ENCODE measurements at regions not wholly inside any gene's neighbourhood (a gene's known extent, or its start where the extent isn't known, plus 50 kb on each side); places are given as distances from the start of the nearest gene placed in this dataset.
"Not testable (repeated sequence)": the region's sequence is repeated elsewhere in the genome, so short reads cannot be mapped to it uniquely, and the experiment has no call there.

GRCh38 chr9:134546746-134547145 lies 94.9 kb upstream of the COL5A1 start:
- ChIA-PET POLR2A (no interaction called here), CTCF (no interaction called here)
- no peak for DNase-seq (ENCODE audit: extremely low spot score)
- no peak for TF ChIP-seq CTCF (IDR thresholded peaks at IDR 0.05; ENCODE audit: control extremely low read depth, extremely low read depth, low read depth, missing control alignments)

GRCh38 chr9:134547161-134548100 lies 94.2 kb upstream of the COL5A1 start:
- ChIA-PET POLR2A (no interaction called here), CTCF (no interaction called here)
- no peak for TF ChIP-seq CTCF (IDR thresholded peaks at IDR 0.05; ENCODE audit: control extremely low read depth, extremely low read depth, low read depth, missing control alignments)
- no peak for DNase-seq (ENCODE audit: extremely low spot score)

GRCh38 chr9:134548185-134548584 lies 93.4 kb upstream of the COL5A1 start:
- ChIA-PET CTCF (no interaction called here), POLR2A (no interaction called here)
- no peak for TF ChIP-seq CTCF (IDR thresholded peaks at IDR 0.05; ENCODE audit: control extremely low read depth, extremely low read depth, low read depth, missing control alignments)
- DNase-seq (ENCODE audit: extremely low spot score): no peak

GRCh38 chr9:134548618-134549017 lies 93.0 kb upstream of the COL5A1 start:
- ChIA-PET POLR2A (no interaction called here), CTCF (no interaction called here)
- TF ChIP-seq CTCF (IDR thresholded peaks at IDR 0.05; ENCODE audit: control extremely low read depth, extremely low read depth, low read depth, missing control alignments): no peak

GRCh38 chr9:134549336-134549735 lies 92.3 kb upstream of the COL5A1 start:
- ChIA-PET CTCF (no interaction called here), POLR2A (no interaction called here)
- TF ChIP-seq CTCF (IDR thresholded peaks at IDR 0.05; ENCODE audit: control extremely low read depth, extremely low read depth, low read depth, missing control alignments): no peak
- DNase-seq (ENCODE audit: extremely low spot score): no peak

More at GRCh38 chr9:134548618-134549017, 93.0 kb upstream of the COL5A1 start:
- no peak for DNase-seq (ENCODE audit: extremely low spot score)

GRCh38 chr9:134550081-134550480 lies 91.5 kb upstream of the COL5A1 start:
- DNase-seq (ENCODE audit: extremely low spot score); POLR2A ChIA-PET; CTCF ChIA-PET: not testable (repeated sequence)

- ChIA-PET POLR2A (no interaction called here), CTCF (no interaction called here)
- DNase-seq (ENCODE audit: extremely low spot score): no peak
- no peak for TF ChIP-seq CTCF (IDR thresholded peaks at IDR 0.05; ENCODE audit: control extremely low read depth, extremely low read depth, low read depth, missing control alignments)
Measured at GRCh38 chr9:134550584-134550983, 91.0 kb upstream of the COL5A1 start.
